ENCODE measurements at regions not wholly inside any gene's neighbourhood (a gene's known extent, or its start where the extent isn't known, plus 50 kb on each side); places are given as distances from the start of the nearest gene placed in this dataset.
"Not testable (repeated sequence)": the region's sequence is repeated elsewhere in the genome, so short reads cannot be mapped to it uniquely, and the experiment has no call there.

DNA sequence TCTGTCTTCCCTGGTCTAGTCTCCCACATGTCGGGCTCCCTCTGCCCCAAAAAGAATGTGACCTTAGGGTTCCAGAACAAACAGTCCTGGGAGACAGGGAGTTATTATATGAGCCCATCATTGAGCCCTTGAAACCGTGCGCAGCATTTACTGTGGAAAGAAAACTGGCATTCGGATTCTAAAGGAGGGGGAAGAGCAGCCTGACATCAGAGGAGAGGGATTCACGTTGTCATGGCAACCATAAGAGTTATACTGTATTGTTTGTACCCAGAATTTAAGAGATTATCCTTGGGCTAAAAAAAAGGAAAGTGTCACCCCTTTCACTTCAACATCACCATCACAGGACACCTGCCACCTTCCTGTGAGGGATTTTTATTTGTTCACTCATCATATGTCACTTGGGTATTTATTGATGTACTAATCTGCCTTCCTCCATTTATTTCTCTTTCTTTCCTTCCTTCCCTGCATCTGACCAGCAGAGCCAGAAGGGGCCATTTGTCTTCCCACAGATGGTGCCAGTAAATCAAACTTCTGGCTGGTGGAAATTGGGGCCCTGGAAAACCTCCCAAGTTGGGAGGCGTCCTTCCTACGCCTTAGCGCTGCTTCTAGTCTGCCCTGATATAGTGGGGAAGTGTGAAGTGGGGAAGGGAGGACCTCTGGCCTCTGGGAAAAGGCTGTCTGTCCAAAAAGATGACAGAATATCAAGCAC, 64.9 kb upstream of the FRMPD3 start:
- H3K4me1 ChIP-seq (ENCODE audit: insufficient read depth, low read length, poor library complexity, severe bottlenecking) = peaks cover 7% of the 10 kb centered on the region
- H3K9me3 ChIP-seq (ENCODE audit: insufficient read depth, low read depth, low read length) = no peaks in the 10 kb centered on the region
- H4K20me1 ChIP-seq (ENCODE audit: insufficient read depth, low read length, poor library complexity, severe bottlenecking) = no peaks in the 10 kb centered on the region
- H3K79me2 ChIP-seq (ENCODE audit: insufficient read depth, low read length) = no peaks in the 10 kb centered on the region
- H3K4me2 ChIP-seq (ENCODE audit: low read depth, low read length, poor library complexity, severe bottlenecking) = no peak overlapping the region
- no peak overlapping the region for H3K4me3 ChIP-seq (ENCODE audit: low read length, poor library complexity, severe bottlenecking)
- no peaks in the 10 kb centered on the region for H3K27me3 ChIP-seq (ENCODE audit: insufficient read depth, low read length, poor library complexity, severe bottlenecking)
- H2AFZ ChIP-seq (ENCODE audit: low read length) = no peak overlapping the region
- TF ChIP-seq EZH2phosphoT487 (IDR thresholded peaks at IDR 0.05; ENCODE audit: borderline replicate concordance) = no peak
- TF ChIP-seq, protein P1, sequence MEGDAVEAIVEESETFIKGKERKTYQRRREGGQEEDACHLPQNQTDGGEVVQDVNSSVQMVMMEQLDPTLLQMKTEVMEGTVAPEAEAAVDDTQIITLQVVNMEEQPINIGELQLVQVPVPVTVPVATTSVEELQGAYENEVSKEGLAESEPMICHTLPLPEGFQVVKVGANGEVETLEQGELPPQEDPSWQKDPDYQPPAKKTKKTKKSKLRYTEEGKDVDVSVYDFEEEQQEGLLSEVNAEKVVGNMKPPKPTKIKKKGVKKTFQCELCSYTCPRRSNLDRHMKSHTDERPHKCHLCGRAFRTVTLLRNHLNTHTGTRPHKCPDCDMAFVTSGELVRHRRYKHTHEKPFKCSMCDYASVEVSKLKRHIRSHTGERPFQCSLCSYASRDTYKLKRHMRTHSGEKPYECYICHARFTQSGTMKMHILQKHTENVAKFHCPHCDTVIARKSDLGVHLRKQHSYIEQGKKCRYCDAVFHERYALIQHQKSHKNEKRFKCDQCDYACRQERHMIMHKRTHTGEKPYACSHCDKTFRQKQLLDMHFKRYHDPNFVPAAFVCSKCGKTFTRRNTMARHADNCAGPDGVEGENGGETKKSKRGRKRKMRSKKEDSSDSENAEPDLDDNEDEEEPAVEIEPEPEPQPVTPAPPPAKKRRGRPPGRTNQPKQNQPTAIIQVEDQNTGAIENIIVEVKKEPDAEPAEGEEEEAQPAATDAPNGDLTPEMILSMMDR (conservative IDR thresholded peaks at IDR 0.05; ENCODE audit: low read length) = no peak
- H3K36me3 ChIP-seq (ENCODE audit: insufficient read depth, low read length) = no peaks in the 10 kb centered on the region
- H3F3A ChIP-seq (ENCODE audit: low read depth) = no peaks in the 10 kb centered on the region
- H3K9ac ChIP-seq (ENCODE audit: low read depth, low read length, poor library complexity, severe bottlenecking) = no peak overlapping the region
- H3K9me2 ChIP-seq (replicated peaks; ENCODE audit: low read depth, low read length) = no peaks in the 10 kb centered on the region

DNA sequence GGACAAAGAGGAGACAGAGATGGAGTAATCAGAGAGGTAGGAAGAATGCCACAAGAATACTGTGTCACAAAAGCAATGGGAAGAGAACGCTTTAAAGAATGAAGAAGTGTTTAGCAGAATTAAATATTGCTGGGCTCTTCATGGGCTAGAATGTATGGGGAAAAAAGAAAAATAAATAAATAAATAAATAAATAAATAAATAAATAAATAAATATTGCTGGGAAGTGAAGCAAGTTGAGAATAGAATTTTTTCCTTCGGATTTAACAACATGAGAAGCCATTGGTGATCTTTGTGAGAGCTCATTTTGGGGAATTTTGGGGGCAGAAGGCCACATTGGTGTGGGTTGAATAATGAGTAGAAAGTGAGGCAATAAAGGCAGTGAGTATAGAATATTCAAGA, 59.7 kb upstream of the FRMPD3 start:
- Histone ChIP-seq H4K20me1 (ENCODE audit: insufficient read depth, low read length, poor library complexity, severe bottlenecking) (no peaks in the 10 kb centered on the region), H3K79me2 (ENCODE audit: insufficient read depth, low read length) (no peaks in the 10 kb centered on the region), H3K4me1 (ENCODE audit: insufficient read depth, low read length, poor library complexity, severe bottlenecking) (no peaks in the 10 kb centered on the region), H3K9ac (ENCODE audit: low read depth, low read length, poor library complexity, severe bottlenecking) (no peak overlapping the region), H3K4me2 (ENCODE audit: low read depth, low read length, poor library complexity, severe bottlenecking) (no peak overlapping the region), H3K9me2 (replicated peaks; ENCODE audit: low read depth, low read length) (no peaks in the 10 kb centered on the region), H3K36me3 (ENCODE audit: insufficient read depth, low read length) (no peaks in the 10 kb centered on the region), H3K4me3 (ENCODE audit: low read length, poor library complexity, severe bottlenecking) (no peak overlapping the region), H3K27me3 (ENCODE audit: insufficient read depth, low read length, poor library complexity, severe bottlenecking) (no peaks in the 10 kb centered on the region), H3F3A (ENCODE audit: low read depth) (no peaks in the 10 kb centered on the region), H3K9me3 (ENCODE audit: insufficient read depth, low read depth, low read length) (no peaks in the 10 kb centered on the region), H2AFZ (ENCODE audit: low read length) (no peak overlapping the region)
- TF ChIP-seq, protein P1 (conservative IDR thresholded peaks at IDR 0.05; ENCODE audit: low read length) = no peak

DNA sequence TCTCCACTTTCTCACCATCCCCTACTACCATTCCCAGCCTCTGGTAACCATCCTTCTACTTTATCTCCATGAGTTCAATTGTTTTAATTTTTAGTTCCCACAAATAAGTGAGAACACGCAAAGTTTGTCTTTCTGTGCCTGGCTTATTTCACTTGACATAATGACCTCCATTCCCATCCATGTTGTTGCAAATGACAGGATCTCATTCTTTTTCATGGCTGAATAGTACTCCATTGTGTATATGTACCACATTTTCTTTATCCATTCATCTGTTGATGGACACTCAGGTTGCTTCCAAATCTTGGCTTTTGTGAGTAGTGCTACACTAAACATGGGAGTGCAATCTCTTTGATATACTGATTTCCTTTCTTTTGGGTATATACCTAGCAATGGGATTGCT, 55.8 kb upstream of the FRMPD3 start:
- H4K20me1 ChIP-seq (ENCODE audit: insufficient read depth, low read length, poor library complexity, severe bottlenecking); H3K9ac ChIP-seq (ENCODE audit: low read depth, low read length, poor library complexity, severe bottlenecking); H3K4me1 ChIP-seq (ENCODE audit: insufficient read depth, low read length, poor library complexity, severe bottlenecking); H3K9me2 ChIP-seq (replicated peaks; ENCODE audit: low read depth, low read length); H3K4me3 ChIP-seq (ENCODE audit: low read length, poor library complexity, severe bottlenecking); H3K4me2 ChIP-seq (ENCODE audit: low read depth, low read length, poor library complexity, severe bottlenecking); H3K79me2 ChIP-seq (ENCODE audit: insufficient read depth, low read length); H3K36me3 ChIP-seq (ENCODE audit: insufficient read depth, low read length); H3K9me3 ChIP-seq (ENCODE audit: insufficient read depth, low read depth, low read length); H3F3A ChIP-seq (ENCODE audit: low read depth); H3K27me3 ChIP-seq (ENCODE audit: insufficient read depth, low read length, poor library complexity, severe bottlenecking); H2AFZ ChIP-seq (ENCODE audit: low read length): not testable (repeated sequence)

DNA sequence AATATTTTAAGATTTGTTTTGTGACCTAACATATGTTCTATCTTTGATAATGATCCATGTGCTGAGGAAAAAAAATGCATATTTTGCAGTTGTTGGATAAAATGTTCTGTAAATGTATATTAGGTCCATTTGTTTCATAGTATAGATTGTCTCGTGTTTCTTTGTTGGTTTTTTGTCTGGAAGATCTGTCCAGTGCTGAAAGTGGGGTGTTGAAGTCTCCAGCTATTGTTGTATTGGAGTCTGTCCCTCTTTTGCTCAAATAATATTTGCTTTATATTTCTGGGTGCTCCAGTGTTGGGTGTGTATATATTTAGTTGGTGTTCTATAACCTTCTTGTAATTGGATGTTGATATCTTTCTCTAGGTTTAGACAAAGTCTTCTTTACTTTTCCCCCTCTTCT, 53.2 kb upstream of the FRMPD3 start:
- Histone ChIP-seq H3K27me3 (ENCODE audit: insufficient read depth, low read length, poor library complexity, severe bottlenecking) (no peaks in the 10 kb centered on the region), H3K4me1 (ENCODE audit: insufficient read depth, low read length, poor library complexity, severe bottlenecking) (no peaks in the 10 kb centered on the region), H3K9ac (ENCODE audit: low read depth, low read length, poor library complexity, severe bottlenecking) (no peak overlapping the region), H3K36me3 (ENCODE audit: insufficient read depth, low read length) (no peaks in the 10 kb centered on the region), H3K79me2 (ENCODE audit: insufficient read depth, low read length) (no peaks in the 10 kb centered on the region), H3K4me3 (ENCODE audit: low read length, poor library complexity, severe bottlenecking) (no peak overlapping the region), H3K4me2 (ENCODE audit: low read depth, low read length, poor library complexity, severe bottlenecking) (no peak overlapping the region), H3K9me3 (ENCODE audit: insufficient read depth, low read depth, low read length) (no peaks in the 10 kb centered on the region), H4K20me1 (ENCODE audit: insufficient read depth, low read length, poor library complexity, severe bottlenecking) (no peaks in the 10 kb centered on the region), H2AFZ (ENCODE audit: low read length) (no peak overlapping the region), H3F3A (ENCODE audit: low read depth) (no peaks in the 10 kb centered on the region), H3K9me2 (replicated peaks; ENCODE audit: low read depth, low read length) (no peaks in the 10 kb centered on the region)
- no peak for TF ChIP-seq EZH2phosphoT487 (IDR thresholded peaks at IDR 0.05; ENCODE audit: borderline replicate concordance)
- TF ChIP-seq, protein P1 (conservative IDR thresholded peaks at IDR 0.05; ENCODE audit: low read length) = no peak
